ENCODE measurements at regions not wholly inside any gene's neighbourhood (a gene's known extent, or its start where the extent isn't known, plus 50 kb on each side); places are given as distances from the start of the nearest gene placed in this dataset.
A peak's percentile ranks its signal among the peaks of the same experiment; 100 is the strongest.
"Not testable (repeated sequence)": the region's sequence is repeated elsewhere in the genome, so short reads cannot be mapped to it uniquely, and the experiment has no call there.

GRCh38 chr16:10328291-10328690, 57.6 kb upstream of the ATF7IP2 start:
- H3K4me2 ChIP-seq, POLR2A ChIA-PET, H3K9me3 ChIP-seq, H3K4me1 ChIP-seq, CTCF ChIA-PET, FAIRE-seq, H3K4me3 ChIP-seq: not testable (repeated sequence)
- peak; percentile 12 to 49 for DNase-seq (ENCODE audit: low read depth in 1 of 2, low spot score in 1 of 2)
- 0 out of 6 replicates have a peak overlapping the region, but pooled peaks of 1 of the 2 experiments have one; percentile 26 for H3K27ac ChIP-seq
- TF ChIP-seq CEBPB (IDR thresholded peaks at IDR 0.05), result peak in 1 of 2 experiments; percentile 54; a peak in 2 of 4 replicates
- peak; percentile 33; the same call in 1 of the 2 replicates for TF ChIP-seq FOSL2 (IDR thresholded peaks at IDR 0.05)
- peak; percentile 45; the same call in 1 of the 2 replicates for TF ChIP-seq FOSL2 (CRISPR knock-in tag; IDR thresholded peaks at IDR 0.05)
- WGBS (ENCODE audit: missing lambda C conversion rate), result 47% methylated on average over 5 of the region's 5 CpGs
- peak in 1 of 2 experiments; percentile 73; a peak in 3 of 6 replicates for ATAC-seq

GRCh38 chr16:10332241-10332640, 53.6 kb upstream of the ATF7IP2 start:
- no peaks in the 10 kb centered on the region for H3K9me3 ChIP-seq
- ATAC-seq (no peak), DNase-seq (ENCODE audit: low read depth in 1 of 2, low spot score in 1 of 2) (no peak), FAIRE-seq (no peak)
- no peaks in the 10 kb centered on the region for H3K4me1 ChIP-seq
- ChIA-PET CTCF (interaction anchor here (1.5 kb wide), 1 partner anchor 9 kb away, joined by 4 read pairs; no protein-coding TSS in a partner anchor), POLR2A (interaction anchor here (0.6 kb wide), 1 partner anchor 43 kb away, joined by 8 read pairs; no protein-coding TSS in a partner anchor)
- H3K4me3 ChIP-seq, result no peak overlapping the region
- TF ChIP-seq SMC3 (IDR thresholded peaks at IDR 0.05) (no peak), HEYL (CRISPR knock-in tag; IDR thresholded peaks at IDR 0.05) (no peak), EHMT2 (IDR thresholded peaks at IDR 0.05; ENCODE audit: low read depth) (no peak), REST (IDR thresholded peaks at IDR 0.05) (no peak), CHD4 (IDR thresholded peaks at IDR 0.05; ENCODE audit: borderline replicate concordance) (no peak), HOXB13 (CRISPR knock-in tag; IDR thresholded peaks at IDR 0.05; ENCODE audit: low read depth) (no peak), CEBPB (IDR thresholded peaks at IDR 0.05) (no peak), KDM1A (IDR thresholded peaks at IDR 0.05; ENCODE audit: low read depth) (no peak), MAX (IDR thresholded peaks at IDR 0.05) (no peak), FOXS1 (CRISPR knock-in tag; IDR thresholded peaks at IDR 0.05) (no peak), FOSB (CRISPR knock-in tag; IDR thresholded peaks at IDR 0.05) (no peak), POLR2AphosphoS2 (conservative IDR thresholded peaks at IDR 0.05; ENCODE audit: low read length) (no peak)
- H3K4me2 ChIP-seq, result no peak overlapping the region
- H3K27ac ChIP-seq, result no peak overlapping the region

DNA sequence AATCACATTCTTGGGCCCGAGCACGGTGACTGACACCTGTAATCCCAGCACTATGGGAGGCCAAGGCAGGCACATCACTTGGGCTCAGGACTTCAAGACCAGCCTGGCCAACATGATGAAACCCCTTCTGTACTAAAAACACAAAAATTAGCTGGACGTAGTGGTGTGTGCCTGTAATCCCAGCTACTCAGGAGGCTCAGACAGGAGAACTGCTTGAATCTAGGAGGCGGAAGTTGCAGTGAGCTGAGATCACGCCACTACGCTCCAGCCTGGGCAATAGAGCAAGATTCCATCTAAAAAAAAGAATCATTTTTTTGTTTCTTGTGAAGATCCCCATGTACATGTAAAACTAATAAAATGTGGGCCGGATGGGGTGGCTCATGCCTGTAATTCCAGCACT, 53.1 kb upstream of the ATF7IP2 start:
- no peaks in the 10 kb centered on the region for H3K4me1 ChIP-seq
- POLR2A ChIA-PET, result no interaction called here
- TF ChIP-seq CHD4 (IDR thresholded peaks at IDR 0.05; ENCODE audit: borderline replicate concordance) (no peak), MAFK (IDR thresholded peaks at IDR 0.05; ENCODE audit: partially characterized antibody) (no peak), POLR2AphosphoS2 (conservative IDR thresholded peaks at IDR 0.05; ENCODE audit: low read length) (no peak), ESRRA (IDR thresholded peaks at IDR 0.05; ENCODE audit: borderline replicate concordance, low read length) (no peak), SMC3 (IDR thresholded peaks at IDR 0.05) (no peak), RARB (CRISPR knock-in tag; IDR thresholded peaks at IDR 0.05) (no peak), PHF8 (IDR thresholded peaks at IDR 0.05; ENCODE audit: borderline replicate concordance, low read depth) (no peak), HEYL (CRISPR knock-in tag; IDR thresholded peaks at IDR 0.05) (no peak), KDM5A (IDR thresholded peaks at IDR 0.05) (no peak), JUNB (IDR thresholded peaks at IDR 0.05) (no peak), NR3C1 (IDR thresholded peaks at IDR 0.05) (no peak), CBX8 (IDR thresholded peaks at IDR 0.05) (no peak), ZC3H11A (IDR thresholded peaks at IDR 0.05) (no peak), NPAS2 (CRISPR knock-in tag; IDR thresholded peaks at IDR 0.05; ENCODE audit: borderline replicate concordance) (no peak), RAD21 (conservative IDR thresholded peaks at IDR 0.05 in 1 of 2, IDR thresholded peaks at IDR 0.05 in 1 of 2) (no peak)
- TF ChIP-seq, protein P1, sequence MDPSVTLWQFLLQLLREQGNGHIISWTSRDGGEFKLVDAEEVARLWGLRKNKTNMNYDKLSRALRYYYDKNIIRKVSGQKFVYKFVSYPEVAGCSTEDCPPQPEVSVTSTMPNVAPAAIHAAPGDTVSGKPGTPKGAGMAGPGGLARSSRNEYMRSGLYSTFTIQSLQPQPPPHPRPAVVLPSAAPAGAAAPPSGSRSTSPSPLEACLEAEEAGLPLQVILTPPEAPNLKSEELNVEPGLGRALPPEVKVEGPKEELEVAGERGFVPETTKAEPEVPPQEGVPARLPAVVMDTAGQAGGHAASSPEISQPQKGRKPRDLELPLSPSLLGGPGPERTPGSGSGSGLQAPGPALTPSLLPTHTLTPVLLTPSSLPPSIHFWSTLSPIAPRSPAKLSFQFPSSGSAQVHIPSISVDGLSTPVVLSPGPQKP (IDR thresholded peaks at IDR 0.05; ENCODE audit: low read depth, low read length), result no peak
- H3K4me2 ChIP-seq, result no peak overlapping the region
- H3K27ac ChIP-seq, result no peak overlapping the region
- DNase-seq (ENCODE audit: low read depth in 1 of 2, low spot score in 1 of 2) (no peak), FAIRE-seq (no peak), ATAC-seq (no peak)
- CTCF ChIA-PET, result interaction anchor here (1.5 kb wide), 1 partner anchor 10 kb away, joined by 4 read pairs; no protein-coding TSS in a partner anchor
- WGBS (ENCODE audit: missing lambda C conversion rate), result 80% methylated on average over 7 of the region's 7 CpGs
- H3K4me3 ChIP-seq, result no peak overlapping the region
- H3K9me3 ChIP-seq, result no peaks in the 10 kb centered on the region
